Parathyroid adenoma (tissue), 2 donors: ENCODE measurements at regions not wholly inside any gene's neighbourhood (a gene's known extent, or its start where the extent isn't known, plus 50 kb on each side); places are given as distances from the start of the nearest gene placed in this dataset.

Source experiments
- H2AFZ ChIP-seq: fragments of 300-600 bp; sonication (generic); one replicate; pipeline ENCODE4 v1.7.0; 2017; ENCODE audit warnings: antibody characterized with exemption, mild to moderate bottlenecking
- H3K27ac ChIP-seq: fragments of 300-600 bp; sonication (generic); one replicate; pipeline ENCODE4 v1.7.0; 2017
- H3K27me3 ChIP-seq: fragments of 300-600 bp; sonication (generic); one replicate; pipeline ENCODE4 v1.7.0; 2017; ENCODE audit warnings: low read length; ENCODE audit not compliant: control insufficient read depth, insufficient read depth
- H3K36me3 ChIP-seq: fragments of 300-600 bp; sonication (generic); one replicate; pipeline ENCODE4 v1.7.0; 2017; ENCODE audit warnings: low read length; ENCODE audit not compliant: control insufficient read depth, insufficient read depth
- H3K4me1 ChIP-seq: fragments of 300-600 bp; sonication (generic); one replicate; pipeline ENCODE4 v1.7.0; 2017; ENCODE audit warnings: control low read depth
- H3K4me2 ChIP-seq: fragments of 300-600 bp; sonication (generic); one replicate; pipeline ENCODE4 v1.7.0; 2017; ENCODE audit warnings: low read length
- H3K4me3 ChIP-seq: fragments of 300-600 bp; sonication (generic); one replicate; pipeline ENCODE4 v1.7.0; 2017; ENCODE audit warnings: low read depth, low read length
- H3K79me2 ChIP-seq: fragments of 300-600 bp; sonication (generic); one replicate; pipeline ENCODE4 v1.7.0; 2017; ENCODE audit warnings: control low read depth
- H3K9ac ChIP-seq: fragments of 300-600 bp; sonication (generic); one replicate; pipeline ENCODE4 v1.7.0; 2017; ENCODE audit warnings: mild to moderate bottlenecking
- H3K9me3 ChIP-seq: fragments of 300-600 bp; sonication (generic); one replicate; pipeline ENCODE4 v1.7.0; 2017; ENCODE audit warnings: low read length; ENCODE audit not compliant: control insufficient read depth
- TF ChIP-seq, protein P1 (sequence below): fragments of 300-600 bp; sonication (generic); IDR thresholded peaks from one replicate; pipeline ENCODE4 v1.7.0; 2017; ENCODE audit warnings: antibody characterized with exemption, mild to moderate bottlenecking
- donor health status: primary hyperparathyroidism.

GRCh38 chr16:62657116-62657515 lies 620.9 kb upstream of the CDH8 start:
- TF ChIP-seq, protein P1, sequence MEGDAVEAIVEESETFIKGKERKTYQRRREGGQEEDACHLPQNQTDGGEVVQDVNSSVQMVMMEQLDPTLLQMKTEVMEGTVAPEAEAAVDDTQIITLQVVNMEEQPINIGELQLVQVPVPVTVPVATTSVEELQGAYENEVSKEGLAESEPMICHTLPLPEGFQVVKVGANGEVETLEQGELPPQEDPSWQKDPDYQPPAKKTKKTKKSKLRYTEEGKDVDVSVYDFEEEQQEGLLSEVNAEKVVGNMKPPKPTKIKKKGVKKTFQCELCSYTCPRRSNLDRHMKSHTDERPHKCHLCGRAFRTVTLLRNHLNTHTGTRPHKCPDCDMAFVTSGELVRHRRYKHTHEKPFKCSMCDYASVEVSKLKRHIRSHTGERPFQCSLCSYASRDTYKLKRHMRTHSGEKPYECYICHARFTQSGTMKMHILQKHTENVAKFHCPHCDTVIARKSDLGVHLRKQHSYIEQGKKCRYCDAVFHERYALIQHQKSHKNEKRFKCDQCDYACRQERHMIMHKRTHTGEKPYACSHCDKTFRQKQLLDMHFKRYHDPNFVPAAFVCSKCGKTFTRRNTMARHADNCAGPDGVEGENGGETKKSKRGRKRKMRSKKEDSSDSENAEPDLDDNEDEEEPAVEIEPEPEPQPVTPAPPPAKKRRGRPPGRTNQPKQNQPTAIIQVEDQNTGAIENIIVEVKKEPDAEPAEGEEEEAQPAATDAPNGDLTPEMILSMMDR: no peak
- Histone ChIP-seq H2AFZ (no peak overlapping the region), H3K36me3 (no peaks in the 10 kb centered on the region), H3K27ac (no peak overlapping the region), H3K4me2 (no peak overlapping the region), H3K9me3 (no peaks in the 10 kb centered on the region), H3K9ac (no peak overlapping the region), H3K79me2 (no peaks in the 10 kb centered on the region), H3K27me3 (no peaks in the 10 kb centered on the region), H3K4me1 (no peaks in the 10 kb centered on the region), H3K4me3 (no peak overlapping the region)

GRCh38 chr16:62652441-62653120 lies 616.3 kb upstream of the CDH8 start:
- Histone ChIP-seq H3K9ac (no peak overlapping the region), H3K4me3 (no peak overlapping the region), H2AFZ (no peak overlapping the region), H3K36me3 (no peaks in the 10 kb centered on the region), H3K27ac (no peak overlapping the region), H3K79me2 (no peaks in the 10 kb centered on the region), H3K4me2 (no peak overlapping the region), H3K4me1 (no peaks in the 10 kb centered on the region), H3K27me3 (no peaks in the 10 kb centered on the region), H3K9me3 (no peaks in the 10 kb centered on the region)
- TF ChIP-seq, protein P1: no peak

DNA sequence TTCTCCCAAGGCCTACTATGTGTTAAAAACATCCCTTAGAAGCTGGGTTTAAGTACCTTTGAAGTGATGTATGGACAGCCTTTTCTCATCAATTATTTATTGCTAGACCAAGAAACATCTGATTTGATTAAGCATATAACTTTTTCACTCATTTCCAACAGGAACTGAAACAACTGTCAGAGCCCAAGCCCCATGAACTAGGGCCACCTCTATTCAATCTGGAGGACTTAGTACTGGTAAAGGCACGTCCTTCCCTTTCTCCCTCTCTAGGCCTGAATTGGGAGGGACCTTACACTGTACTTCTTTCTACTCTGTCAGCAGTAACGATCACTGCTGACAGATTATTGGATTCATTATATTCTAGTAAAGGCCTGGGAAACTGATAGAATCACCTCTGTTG lies 612.0 kb upstream of the CDH8 start:
- H3K4me1 ChIP-seq: no peaks in the 10 kb centered on the region
- no peak overlapping the region for H3K4me2 ChIP-seq
- no peaks in the 10 kb centered on the region for H3K27me3 ChIP-seq
- H3K9me3 ChIP-seq: no peaks in the 10 kb centered on the region
- H3K79me2 ChIP-seq: no peaks in the 10 kb centered on the region
- no peak overlapping the region for H3K27ac ChIP-seq
- H3K36me3 ChIP-seq: no peaks in the 10 kb centered on the region
- TF ChIP-seq, protein P1: no peak
- H3K9ac ChIP-seq: no peak overlapping the region
- H3K4me3 ChIP-seq: no peak overlapping the region
- H2AFZ ChIP-seq: no peak overlapping the region

DNA sequence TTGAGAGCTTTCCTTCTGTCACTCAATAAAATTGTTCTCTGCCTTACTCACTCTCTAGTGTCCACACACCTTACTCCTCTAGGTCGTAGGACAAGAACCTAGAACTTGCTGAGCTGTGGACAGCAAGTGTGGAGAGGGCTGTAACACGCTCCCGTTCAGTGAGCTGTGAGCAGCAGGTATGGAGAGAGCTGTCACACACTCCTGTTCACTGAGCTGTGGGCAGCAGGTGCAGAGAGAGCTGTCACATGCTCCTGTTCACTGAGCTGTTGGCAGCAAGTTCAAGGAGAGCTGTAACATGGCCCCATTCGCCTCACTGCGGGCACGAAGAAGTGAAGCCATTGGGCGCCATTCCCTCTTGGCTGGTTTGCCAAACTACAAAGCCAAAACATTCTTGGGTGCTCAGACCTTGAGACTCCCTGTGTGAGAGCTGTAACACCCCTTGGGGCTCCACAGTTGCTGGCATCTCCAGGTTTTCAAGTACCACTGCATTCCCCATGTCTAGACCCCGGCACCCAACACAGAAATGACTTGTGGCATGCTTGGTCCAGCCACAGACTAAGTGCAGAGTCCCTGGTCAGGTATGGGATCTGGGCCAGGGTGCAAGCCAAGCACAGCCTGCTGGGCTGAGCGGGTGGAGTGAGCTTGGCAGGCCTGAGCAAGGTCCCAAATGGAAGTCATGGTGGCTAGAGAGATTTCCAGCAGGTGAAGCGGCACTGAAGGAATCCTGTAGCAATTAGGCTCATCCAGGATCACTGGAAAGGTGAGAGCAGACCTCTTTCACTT lies 608.0 kb upstream of the CDH8 start:
- Histone ChIP-seq H3K4me2 (no peak overlapping the region), H3K79me2 (no peaks in the 10 kb centered on the region), H3K9me3 (no peaks in the 10 kb centered on the region), H3K4me1 (no peaks in the 10 kb centered on the region), H3K9ac (no peak overlapping the region), H2AFZ (no peak overlapping the region), H3K4me3 (no peak overlapping the region), H3K36me3 (no peaks in the 10 kb centered on the region), H3K27ac (no peak overlapping the region), H3K27me3 (no peaks in the 10 kb centered on the region)
- TF ChIP-seq, protein P1: no peak
